Gastrocnemius medialis (tissue), 4 donors: ENCODE measurements at regions not wholly inside any gene's neighbourhood (a gene's known extent, or its start where the extent isn't known, plus 50 kb on each side); places are given as distances from the start of the nearest gene placed in this dataset.

ENCODE experiments used
- ATAC-seq, 2 donors: fragments of 150-250 bp; one replicate each; pipeline ENCODE4 v1.9.1; 2016
- DNase-seq, 2 donors: peaks; one replicate each; pipeline ENCODE4 v3.0.0-alpha.2; 2019
- H3K27ac ChIP-seq, 4 donors: fragments of 200-600 bp; sonication (generic); 1 replicate in 1 of 4; 2 replicates in 3 of 4; pipeline ENCODE4 v1.5.1; 2016 to 2018; ENCODE audit warnings: mild to moderate bottlenecking in 2 of 4, moderate library complexity in 1 of 4
- H3K27me3 ChIP-seq, 3 donors: fragments of 200-600 bp; sonication (generic) in 2 of 3; 1 replicate in 1 of 3; 2 replicates in 2 of 3; pipeline versions ENCODE4 v1.5.1 to v1.6.0; 2016 to 2019; ENCODE audit warnings: mild to moderate bottlenecking in 1 of 3, moderate library complexity in 1 of 3
- H3K36me3 ChIP-seq, 2 donors: fragments of 200-600 bp; sonication (generic) in 1 of 2; one replicate each; pipeline ENCODE4 v1.5.1; 2017 to 2018
- H3K4me1 ChIP-seq, 2 donors: fragments of 200-600 bp; sonication (generic) in 1 of 2; one replicate each; pipeline ENCODE4 v1.5.1; 2016 to 2017; ENCODE audit warnings: mild to moderate bottlenecking in 2 of 2
- H3K4me3 ChIP-seq, 4 donors: fragments of 200-600 bp; sonication (generic) in 3 of 4; 1 replicate in 1 of 4; 2 replicates in 3 of 4; pipeline ENCODE4 v1.5.1; 2016 to 2019; ENCODE audit warnings: mild to moderate bottlenecking in 2 of 4
- H3K9me3 ChIP-seq, 3 donors: fragments of 200-600 bp; sonication (generic) in 2 of 3; 1 replicate in 1 of 3; 2 replicates in 2 of 3; pipeline ENCODE4 v1.5.1; 2016 to 2019
- POLR2A ChIP-seq, 2 donors: fragments of 450-650 bp; IDR thresholded peaks; one replicate each; pipeline ENCODE4 v1.6.1; 2017; ENCODE audit warnings: antibody characterized with exemption in 2 of 2, mild to moderate bottlenecking in 2 of 2, moderate library complexity in 2 of 2
- in situ Hi-C, 4 donors: fragments of 200-750 bp; cut with MboI; loops; one replicate each; pipeline versions ENCODE4 v1.15.0 to v1.8.0; 2017; ENCODE audit warnings: low sequenced_read_pairs in 4 of 4
- intact Hi-C: fragments of 100-400 bp; cut with DNase I; formaldehyde crosslinking; loops from one replicate; pipeline ENCODE4 v1.15.1; 2023; ENCODE audit warnings: low total_unique reads
- TF ChIP-seq, protein P1 (sequence below), 5 experiments: fragments of 450-650 bp in 3 of 5; fragments of 200-600 bp in 2 of 5; sonication (generic) in 2 of 5; IDR thresholded peaks in 4 of 5; conservative IDR thresholded peaks in 1 of 5; 1 replicate in 4 of 5; 2 replicates in 1 of 5; pipeline ENCODE4 v1.5.1; 2016 to 2019; ENCODE audit warnings: antibody characterized with exemption in 5 of 5, mild to moderate bottlenecking in 3 of 5, moderate library complexity in 3 of 5

DNA sequence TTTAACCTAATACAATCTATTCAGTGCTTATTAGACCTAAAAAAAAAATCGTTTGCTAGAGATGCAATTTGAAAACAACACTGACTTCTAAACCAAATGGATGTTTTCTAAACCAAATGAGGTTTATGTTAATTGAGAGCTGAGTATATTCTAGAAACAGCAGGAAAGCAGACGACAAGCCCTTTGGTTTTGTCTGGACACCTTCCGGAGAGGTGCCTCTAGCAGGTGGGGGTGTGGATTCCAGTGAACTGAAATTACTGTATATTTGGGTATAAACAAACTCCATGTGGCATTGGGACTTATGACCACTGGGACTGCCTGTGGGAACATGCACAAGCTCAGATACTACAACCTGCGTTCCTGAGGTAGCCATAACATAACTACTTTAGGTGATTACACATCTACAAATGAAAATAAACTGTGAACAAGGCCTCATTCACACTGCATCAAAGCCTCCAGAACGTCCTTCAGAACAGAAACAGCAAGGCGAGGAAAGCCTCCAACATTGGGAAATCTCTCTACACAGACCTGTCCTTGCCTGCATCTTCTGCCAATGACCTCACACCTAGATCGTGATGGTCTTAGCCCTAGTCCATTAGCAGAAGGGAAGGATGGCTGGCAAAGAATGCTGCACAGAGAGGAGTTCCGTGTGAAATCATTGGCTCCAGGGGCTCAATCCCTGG lies 206.8 kb upstream of the FOXQ1 start:
- DNase-seq (no peak), ATAC-seq (no peak)
- Histone ChIP-seq H3K9me3 (no peaks in the 10 kb centered on the region), H3K4me3 (no peak overlapping the region), H3K27me3 (no peaks in the 10 kb centered on the region), H3K36me3 (no peaks in the 10 kb centered on the region), H3K4me1 (no peaks in the 10 kb centered on the region), H3K27ac (no peak overlapping the region)
- TF ChIP-seq, protein P1, sequence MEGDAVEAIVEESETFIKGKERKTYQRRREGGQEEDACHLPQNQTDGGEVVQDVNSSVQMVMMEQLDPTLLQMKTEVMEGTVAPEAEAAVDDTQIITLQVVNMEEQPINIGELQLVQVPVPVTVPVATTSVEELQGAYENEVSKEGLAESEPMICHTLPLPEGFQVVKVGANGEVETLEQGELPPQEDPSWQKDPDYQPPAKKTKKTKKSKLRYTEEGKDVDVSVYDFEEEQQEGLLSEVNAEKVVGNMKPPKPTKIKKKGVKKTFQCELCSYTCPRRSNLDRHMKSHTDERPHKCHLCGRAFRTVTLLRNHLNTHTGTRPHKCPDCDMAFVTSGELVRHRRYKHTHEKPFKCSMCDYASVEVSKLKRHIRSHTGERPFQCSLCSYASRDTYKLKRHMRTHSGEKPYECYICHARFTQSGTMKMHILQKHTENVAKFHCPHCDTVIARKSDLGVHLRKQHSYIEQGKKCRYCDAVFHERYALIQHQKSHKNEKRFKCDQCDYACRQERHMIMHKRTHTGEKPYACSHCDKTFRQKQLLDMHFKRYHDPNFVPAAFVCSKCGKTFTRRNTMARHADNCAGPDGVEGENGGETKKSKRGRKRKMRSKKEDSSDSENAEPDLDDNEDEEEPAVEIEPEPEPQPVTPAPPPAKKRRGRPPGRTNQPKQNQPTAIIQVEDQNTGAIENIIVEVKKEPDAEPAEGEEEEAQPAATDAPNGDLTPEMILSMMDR (IDR thresholded peaks at IDR 0.05 in 4 of 5, conservative IDR thresholded peaks at IDR 0.05 in 1 of 5): no peak
- no peak for TF ChIP-seq POLR2A (IDR thresholded peaks at IDR 0.05)
- intact Hi-C loops (no loop called here), in situ Hi-C loops (no loop called here)

DNA sequence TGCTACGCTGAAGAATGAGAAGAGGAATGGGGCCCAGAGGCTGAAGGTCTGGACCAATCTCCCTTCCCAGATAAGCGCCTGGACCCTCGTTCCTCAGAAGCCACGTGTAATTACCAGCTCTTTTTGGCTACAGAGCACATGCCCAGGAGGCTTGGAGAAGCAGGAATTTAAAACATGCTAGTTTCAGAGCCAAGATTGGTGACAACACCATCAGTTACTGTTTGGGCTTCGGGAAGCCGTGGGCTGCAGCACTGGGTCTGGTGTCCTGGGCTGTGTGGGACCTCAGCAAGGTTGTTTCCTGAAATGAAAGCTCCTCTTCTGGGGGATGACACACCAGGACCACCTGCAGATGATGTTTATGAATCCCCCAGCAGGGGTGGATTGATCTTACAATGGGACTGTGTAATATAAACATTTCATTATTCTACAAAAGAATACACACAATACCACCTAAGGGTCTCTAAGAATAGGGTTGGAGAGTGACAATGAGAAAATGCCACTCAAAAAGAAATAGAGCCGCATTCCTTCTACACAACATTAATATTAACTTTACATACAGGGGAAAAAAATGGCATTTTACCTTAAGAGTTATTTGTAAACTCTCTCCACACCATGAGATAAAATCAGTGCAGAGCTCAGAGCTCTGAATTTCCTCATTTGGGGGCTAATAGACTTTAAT lies 207.8 kb upstream of the FOXQ1 start:
- Histone ChIP-seq H3K27me3 (peaks cover 0 to 4% (median 0%) of the 10 kb centered on the region in 3 donors), H3K4me3 (no peak overlapping the region), H3K9me3 (no peaks in the 10 kb centered on the region), H3K27ac (no peak overlapping the region), H3K36me3 (no peaks in the 10 kb centered on the region), H3K4me1 (no peaks in the 10 kb centered on the region)
- in situ Hi-C loops (no loop called here), intact Hi-C loops (no loop called here)
- TF ChIP-seq, protein P1 (IDR thresholded peaks at IDR 0.05 in 4 of 5, conservative IDR thresholded peaks at IDR 0.05 in 1 of 5): no peak
- TF ChIP-seq POLR2A (IDR thresholded peaks at IDR 0.05): no peak
- ATAC-seq: no peak
- DNase-seq: no peak

DNA sequence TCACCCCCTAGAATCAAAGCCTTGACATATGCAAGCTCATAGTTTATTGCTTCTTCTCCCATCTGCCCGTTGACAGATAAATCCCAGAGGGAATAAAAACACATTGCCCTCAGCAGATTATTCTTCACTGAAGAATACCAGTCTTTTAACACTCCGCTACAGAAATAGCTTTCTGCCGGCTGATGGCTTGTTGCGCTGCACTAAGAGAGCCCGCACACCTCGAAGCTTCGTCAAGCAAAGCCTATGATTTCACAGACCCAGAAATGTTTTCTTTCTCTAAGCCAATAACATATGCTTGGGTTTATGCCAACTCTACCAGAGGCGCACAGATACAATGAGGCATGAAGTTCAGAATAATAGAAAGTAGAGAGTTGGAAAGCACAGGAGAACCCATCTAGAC lies 208.9 kb upstream of the FOXQ1 start:
- Histone ChIP-seq H3K4me1 (no peaks in the 10 kb centered on the region), H3K4me3 (no peak overlapping the region), H3K27me3 (peaks cover 0 to 4% (median 0%) of the 10 kb centered on the region in 3 donors), H3K36me3 (no peaks in the 10 kb centered on the region), H3K9me3 (no peaks in the 10 kb centered on the region), H3K27ac (no peak overlapping the region)
- in situ Hi-C loops (no loop called here), intact Hi-C loops (no loop called here)
- no peak for ATAC-seq
- TF ChIP-seq POLR2A (IDR thresholded peaks at IDR 0.05): no peak
- TF ChIP-seq, protein P1 (IDR thresholded peaks at IDR 0.05 in 4 of 5, conservative IDR thresholded peaks at IDR 0.05 in 1 of 5): no peak
- no peak for DNase-seq

DNA sequence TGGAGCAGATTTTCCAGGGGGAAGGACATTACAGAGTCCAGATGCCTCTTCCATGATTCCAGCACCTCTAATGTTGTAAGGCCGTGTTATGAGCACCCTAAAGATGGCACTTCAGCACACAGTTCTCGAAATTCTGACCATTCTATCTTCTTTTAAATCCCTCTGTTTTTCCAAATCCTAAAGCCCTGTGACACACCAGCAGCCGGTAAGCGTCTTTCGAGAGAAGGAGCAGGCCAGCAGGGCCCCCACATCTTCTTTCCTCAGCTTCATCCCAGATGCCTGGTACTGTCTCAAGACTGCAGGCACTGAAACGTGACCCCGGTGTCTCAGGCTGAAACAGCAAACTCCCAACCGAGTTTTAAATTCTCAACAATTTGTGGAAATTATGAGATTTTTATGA lies 211.6 kb upstream of the FOXQ1 start:
- Histone ChIP-seq H3K4me1 (no peaks in the 10 kb centered on the region), H3K4me3 (no peak overlapping the region), H3K27me3 (peaks cover 0 to 4% (median 0%) of the 10 kb centered on the region in 3 donors), H3K36me3 (no peaks in the 10 kb centered on the region), H3K27ac (no peak overlapping the region), H3K9me3 (no peaks in the 10 kb centered on the region)
- intact Hi-C loops: no loop called here
- in situ Hi-C loops: no loop called here
- DNase-seq: no peak
- ATAC-seq: no peak
- TF ChIP-seq POLR2A (IDR thresholded peaks at IDR 0.05): no peak
- TF ChIP-seq, protein P1 (IDR thresholded peaks at IDR 0.05 in 4 of 5, conservative IDR thresholded peaks at IDR 0.05 in 1 of 5): no peak
